ENCODE measurements at regions not wholly inside any gene's neighbourhood (a gene's known extent, or its start where the extent isn't known, plus 50 kb on each side); places are given as distances from the start of the nearest gene placed in this dataset.

GRCh38 chr12:127223731-127224130 lies 1043.2 kb upstream of the TMEM132C start:
- Histone ChIP-seq H3K9me3 (no peaks in the 10 kb centered on the region), H3K27ac (no peak overlapping the region), H3K4me3 (no peak overlapping the region), H3K27me3 (no peaks in the 10 kb centered on the region), H3K4me1 (no peaks in the 10 kb centered on the region), H3K36me3 (no peaks in the 10 kb centered on the region)
- intact Hi-C loops (cut with DNase I; ENCODE audit: low total_unique reads), result no loop called here
- no peak for ATAC-seq
- in situ Hi-C loops (cut with MboI; ENCODE audit: low sequenced_read_pairs in 4 of 4), result no loop called here
- DNase-seq, result no peak
- no peak for TF ChIP-seq CTCF (IDR thresholded peaks at IDR 0.05 in 4 of 5, conservative IDR thresholded peaks at IDR 0.05 in 1 of 5)
- no peak for TF ChIP-seq POLR2A (IDR thresholded peaks at IDR 0.05)

- no peaks in the 10 kb centered on the region for H3K36me3 ChIP-seq
- TF ChIP-seq POLR2A (IDR thresholded peaks at IDR 0.05), result no peak
- no peak for TF ChIP-seq CTCF (IDR thresholded peaks at IDR 0.05 in 4 of 5, conservative IDR thresholded peaks at IDR 0.05 in 1 of 5)
- no peak for ATAC-seq
- H3K9me3 ChIP-seq, result no peaks in the 10 kb centered on the region
- intact Hi-C loops (cut with DNase I; ENCODE audit: low total_unique reads), result no loop called here
- no peak overlapping the region for H3K4me3 ChIP-seq
- DNase-seq, result peak in 1 of 2 donors; percentile 47
- no peaks in the 10 kb centered on the region for H3K4me1 ChIP-seq
- in situ Hi-C loops (cut with MboI; ENCODE audit: low sequenced_read_pairs in 4 of 4), result no loop called here
- no peaks in the 10 kb centered on the region for H3K27me3 ChIP-seq
- no peak overlapping the region for H3K27ac ChIP-seq
Measured at GRCh38 chr12:127230843-127231260, 1036.1 kb upstream of the TMEM132C start.

GRCh38 chr12:127231371-127231770 lies 1035.6 kb upstream of the TMEM132C start:
- Histone ChIP-seq H3K27me3 (no peaks in the 10 kb centered on the region), H3K4me3 (no peak overlapping the region), H3K4me1 (no peaks in the 10 kb centered on the region), H3K36me3 (no peaks in the 10 kb centered on the region), H3K9me3 (no peaks in the 10 kb centered on the region), H3K27ac (no peak overlapping the region)
- DNase-seq, result no peak
- in situ Hi-C loops (cut with MboI; ENCODE audit: low sequenced_read_pairs in 4 of 4), result no loop called here
- no peak for ATAC-seq
- intact Hi-C loops (cut with DNase I; ENCODE audit: low total_unique reads), result no loop called here
- TF ChIP-seq CTCF (IDR thresholded peaks at IDR 0.05 in 4 of 5, conservative IDR thresholded peaks at IDR 0.05 in 1 of 5) (no peak), POLR2A (IDR thresholded peaks at IDR 0.05) (no peak)

- Histone ChIP-seq H3K36me3 (no peaks in the 10 kb centered on the region), H3K27ac (no peak overlapping the region), H3K4me3 (no peak overlapping the region), H3K27me3 (no peaks in the 10 kb centered on the region), H3K4me1 (no peaks in the 10 kb centered on the region), H3K9me3 (no peaks in the 10 kb centered on the region)
- no peak for DNase-seq
- TF ChIP-seq CTCF (IDR thresholded peaks at IDR 0.05 in 4 of 5, conservative IDR thresholded peaks at IDR 0.05 in 1 of 5) (no peak), POLR2A (IDR thresholded peaks at IDR 0.05) (no peak)
- no peak for ATAC-seq
- intact Hi-C loops (cut with DNase I; ENCODE audit: low total_unique reads) (no loop called here), in situ Hi-C loops (cut with MboI; ENCODE audit: low sequenced_read_pairs in 4 of 4) (no loop called here)
Measured at GRCh38 chr12:127233016-127233415, 1034.0 kb upstream of the TMEM132C start.

- no peak for DNase-seq
Measured at GRCh38 chr12:127235761-127236160, 1031.2 kb upstream of the TMEM132C start.

More at GRCh38 chr12:127235761-127236160, 1031.2 kb upstream of the TMEM132C start:
- Histone ChIP-seq H3K27me3 (no peaks in the 10 kb centered on the region), H3K36me3 (no peaks in the 10 kb centered on the region), H3K27ac (no peak overlapping the region), H3K4me1 (no peaks in the 10 kb centered on the region), H3K4me3 (no peak overlapping the region), H3K9me3 (no peaks in the 10 kb centered on the region)
- TF ChIP-seq POLR2A (IDR thresholded peaks at IDR 0.05), result no peak
- TF ChIP-seq CTCF (IDR thresholded peaks at IDR 0.05 in 4 of 5, conservative IDR thresholded peaks at IDR 0.05 in 1 of 5), result no peak
- in situ Hi-C loops (cut with MboI; ENCODE audit: low sequenced_read_pairs in 4 of 4), result no loop called here
- no peak for ATAC-seq
- intact Hi-C loops (cut with DNase I; ENCODE audit: low total_unique reads), result no loop called here

Measured in gastrocnemius medialis (tissue), 4 donors.